ENCODE measurements at regions not wholly inside any gene's neighbourhood (a gene's known extent, or its start where the extent isn't known, plus 50 kb on each side); places are given as distances from the start of the nearest gene placed in this dataset.
"Not testable (repeated sequence)": the region's sequence is repeated elsewhere in the genome, so short reads cannot be mapped to it uniquely, and the experiment has no call there.

GRCh38 chrY:25396911-25397310 is 225.0 kb upstream of the CDY1 start:
- DNase-seq; intact Hi-C loops (cut with DNase I): not testable (repeated sequence)
- peak in 1 of 2 donors; percentile 82 for ATAC-seq

- DNase-seq; intact Hi-C loops (cut with DNase I): not testable (repeated sequence)
- peak in 1 of 2 donors; percentile 83 for ATAC-seq
Measured at GRCh38 chrY:25399081-25399480, 222.8 kb upstream of the CDY1 start.

GRCh38 chrY:25408327-25408726 is 213.6 kb upstream of the CDY1 start:
- DNase-seq; ATAC-seq; intact Hi-C loops (cut with DNase I): not testable (repeated sequence)
